GM21737 (cell line): ENCODE measurements at regions not wholly inside any gene's neighbourhood (a gene's known extent, or its start where the extent isn't known, plus 50 kb on each side); places are given as distances from the start of the nearest gene placed in this dataset.

ENCODE experiments used
- ATAC-seq: cut with Tn5 transposase; IDR thresholded peaks from one replicate; pipeline ENCODE4 v1.9.1; 2021; ENCODE audit warnings: mild to moderate bottlenecking, moderate library complexity; ENCODE audit not compliant: unreplicated experiment

DNA sequence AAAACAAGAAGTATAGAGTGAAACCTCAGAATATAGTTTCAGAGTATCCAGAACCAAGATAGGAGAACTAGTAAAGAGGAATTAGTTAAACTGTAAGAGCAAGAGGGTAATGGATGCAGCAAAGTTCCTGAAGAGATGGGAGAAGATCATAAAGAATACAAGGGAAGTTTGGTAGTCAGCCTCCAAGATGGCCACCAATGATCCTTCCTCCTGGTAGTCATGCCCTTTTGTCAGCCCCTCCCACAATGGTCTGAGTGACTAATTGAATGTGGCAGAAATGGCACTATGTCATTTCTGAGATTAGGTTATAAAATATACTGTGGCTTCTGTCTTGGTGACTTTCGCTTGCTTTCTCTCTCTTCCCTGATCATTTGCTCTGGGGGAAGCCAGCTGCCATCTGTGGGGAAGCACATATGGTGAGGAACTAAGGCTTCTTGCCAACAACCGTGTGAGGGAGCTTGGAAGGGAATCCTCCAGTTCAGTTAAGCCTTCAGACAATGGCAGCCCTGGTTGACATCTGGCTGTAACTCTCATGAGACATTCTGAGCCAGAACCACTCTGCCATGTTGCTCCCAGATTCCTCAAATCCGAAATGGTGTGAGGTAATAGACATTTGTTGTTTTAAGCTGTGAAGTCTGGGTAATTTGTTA lies 55.3 kb upstream of the AMN1 start:
- no peak for ATAC-seq

DNA sequence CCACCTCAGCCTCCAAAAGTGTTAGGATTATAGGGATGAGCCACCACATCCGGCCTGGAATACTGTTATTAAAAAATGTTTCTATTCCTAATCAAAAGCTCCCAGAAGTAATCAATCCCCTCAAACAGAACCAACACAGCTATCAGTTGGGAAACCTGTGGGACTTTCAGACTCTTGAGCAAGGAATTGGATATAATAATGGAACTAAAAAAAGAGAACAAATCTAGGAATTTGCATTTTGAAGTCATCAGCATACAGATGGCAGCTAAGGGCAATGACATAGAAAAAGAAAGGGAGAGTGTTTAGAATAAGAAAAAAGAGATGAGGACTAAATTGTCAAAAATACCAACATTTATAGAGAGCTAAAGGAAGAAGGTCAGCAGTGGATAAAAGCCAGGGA lies 54.7 kb upstream of the AMN1 start:
- ATAC-seq = no peak

- ATAC-seq = no peak
These were observed 53.2 kb upstream of the AMN1 start for GRCh38 chr12:31781894-31782540.

DNA sequence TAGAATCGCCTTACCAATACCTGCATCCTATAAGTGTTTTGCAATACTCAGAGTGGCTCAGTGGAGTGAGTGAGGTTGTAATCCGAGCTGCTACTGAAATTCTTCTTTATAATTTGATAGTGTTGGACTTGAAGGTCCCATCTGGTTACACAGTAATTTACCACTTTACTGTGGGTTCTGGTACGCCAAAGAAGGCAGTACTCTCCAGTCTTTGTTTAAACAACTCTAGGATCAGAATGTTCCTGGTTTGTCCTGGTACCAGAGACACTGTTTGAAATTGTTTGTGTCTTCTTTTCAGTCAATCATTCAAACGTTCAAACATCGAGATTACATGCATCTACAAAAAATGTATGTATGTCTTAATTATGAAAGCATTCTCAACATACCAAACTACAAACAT lies 51.3 kb upstream of the AMN1 start:
- ATAC-seq = no peak

GRCh38 chr12:31778687-31779086 lies 49.9 kb upstream of the AMN1 start:
- ATAC-seq = no peak
